NCI-H82 treated with DMSO at 0.1 percent for 48 hours (cell line): ENCODE measurements at regions not wholly inside any gene's neighbourhood (a gene's known extent, or its start where the extent isn't known, plus 50 kb on each side); places are given as distances from the start of the nearest gene placed in this dataset.

Experiments
- DNase-seq: peaks from one replicate; lab custom pipeline; 2025; ENCODE audit not compliant: unreplicated experiment; lab: John Stamatoyannopoulos, UW

DNA sequence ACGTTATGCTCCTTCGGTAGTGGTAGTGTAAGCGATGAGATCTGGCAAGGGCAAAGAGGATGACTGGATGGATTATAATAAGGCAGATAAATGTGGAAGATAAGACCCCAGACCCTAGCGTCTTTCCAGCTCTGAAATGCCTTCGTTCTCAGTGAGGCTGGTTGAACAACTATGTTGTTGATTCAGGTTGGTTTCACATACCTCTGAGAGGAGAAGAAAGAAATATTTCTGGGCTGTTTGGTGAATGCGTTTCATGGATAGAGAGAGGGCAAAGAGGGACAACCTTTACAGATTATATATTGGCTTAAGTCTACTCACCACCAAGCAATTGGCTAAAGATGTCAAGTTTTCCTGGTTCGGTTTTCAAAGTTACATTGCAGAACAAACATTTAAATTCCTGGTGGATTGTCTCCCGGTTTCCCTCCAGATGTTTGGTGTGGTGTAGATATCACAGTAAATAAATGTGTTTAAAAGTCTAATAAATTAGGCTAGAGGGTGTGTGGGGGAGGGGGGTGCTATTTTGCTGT lies 190.1 kb upstream of the GLI2 start:
- no peak for DNase-seq

DNA sequence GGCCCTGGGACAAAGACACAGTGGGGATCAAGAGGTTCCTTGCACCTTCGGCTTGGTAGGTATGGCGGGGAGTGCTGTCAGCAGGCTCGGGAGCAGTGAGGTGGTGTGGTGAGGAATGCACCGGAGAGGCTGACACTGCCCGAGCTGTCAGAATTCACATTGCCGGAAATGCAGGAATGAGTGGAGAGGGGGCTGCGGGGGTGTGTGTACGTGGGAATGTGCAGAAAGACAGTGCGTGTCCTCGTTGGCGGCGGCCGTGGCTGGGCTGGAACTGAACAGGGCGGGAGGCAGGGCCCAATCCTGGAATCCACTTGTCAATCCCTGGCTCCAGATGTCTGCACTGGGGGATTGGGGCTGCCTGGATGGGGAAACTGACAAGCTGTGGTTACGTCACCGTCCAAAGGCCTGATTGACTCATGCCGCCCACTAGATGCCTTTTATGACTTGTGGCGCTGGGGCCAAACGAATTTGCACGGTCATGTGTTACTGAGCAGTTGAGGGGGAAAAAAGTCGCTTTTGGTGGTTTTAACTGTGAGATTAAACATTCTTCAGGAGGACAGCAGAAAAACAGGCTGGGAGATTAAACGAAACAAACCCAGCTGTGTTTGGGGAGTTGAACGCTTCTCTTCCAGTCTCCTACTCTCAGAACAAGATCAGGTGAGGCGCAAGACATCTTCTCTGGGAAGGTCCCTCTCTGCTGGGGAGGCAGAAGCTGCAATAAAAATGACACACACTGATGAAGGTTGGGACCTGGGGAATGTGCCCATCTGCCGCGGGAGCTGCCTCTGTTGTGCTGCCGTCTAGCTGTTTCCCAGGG lies 189.4 kb upstream of the GLI2 start:
- no peak for DNase-seq

DNA sequence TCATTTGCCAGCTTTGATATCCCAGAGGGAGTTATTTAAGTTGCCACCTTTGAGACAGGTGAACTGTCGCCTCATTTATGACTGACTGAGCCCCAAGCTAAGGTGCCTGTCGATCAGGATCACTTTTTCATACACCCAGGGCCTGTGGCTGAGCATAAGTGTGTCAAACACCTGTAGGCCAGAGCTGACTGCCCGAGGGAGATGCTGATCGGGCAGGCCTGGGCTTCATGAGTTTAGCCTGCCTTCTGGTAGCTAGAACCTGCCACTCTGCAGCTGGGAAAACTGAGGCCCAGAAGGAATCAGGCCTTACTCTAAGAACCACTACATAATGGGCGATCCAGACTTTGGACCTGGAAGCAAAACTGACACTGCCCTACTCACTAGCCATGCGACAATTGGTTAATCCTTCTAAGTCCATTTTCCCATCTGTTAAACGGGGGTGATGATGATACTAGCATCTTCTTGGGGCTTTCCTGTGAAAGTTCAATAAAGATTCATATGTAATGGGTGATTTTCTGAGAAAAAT lies 188.7 kb upstream of the GLI2 start:
- DNase-seq = no peak

DNA sequence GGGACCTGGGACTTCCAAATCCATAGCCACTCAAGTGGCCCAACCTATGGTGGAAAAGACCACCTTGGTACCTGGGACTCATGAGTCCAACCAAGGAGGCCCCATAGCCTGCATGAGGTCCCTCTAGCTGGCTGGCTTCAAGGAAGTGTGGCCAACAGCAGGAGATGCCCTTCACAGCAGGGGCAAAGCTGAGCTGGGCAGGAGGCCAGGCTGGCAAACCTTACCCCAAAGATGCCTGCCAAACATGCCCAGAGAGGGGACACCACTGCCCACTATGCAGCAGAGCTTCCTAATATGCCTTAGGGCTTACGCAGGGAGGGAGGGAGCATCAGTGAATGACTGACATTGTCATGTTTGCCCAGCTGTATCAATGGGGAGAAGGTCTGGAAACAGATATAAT lies 188.0 kb upstream of the GLI2 start:
- no peak for DNase-seq

DNA sequence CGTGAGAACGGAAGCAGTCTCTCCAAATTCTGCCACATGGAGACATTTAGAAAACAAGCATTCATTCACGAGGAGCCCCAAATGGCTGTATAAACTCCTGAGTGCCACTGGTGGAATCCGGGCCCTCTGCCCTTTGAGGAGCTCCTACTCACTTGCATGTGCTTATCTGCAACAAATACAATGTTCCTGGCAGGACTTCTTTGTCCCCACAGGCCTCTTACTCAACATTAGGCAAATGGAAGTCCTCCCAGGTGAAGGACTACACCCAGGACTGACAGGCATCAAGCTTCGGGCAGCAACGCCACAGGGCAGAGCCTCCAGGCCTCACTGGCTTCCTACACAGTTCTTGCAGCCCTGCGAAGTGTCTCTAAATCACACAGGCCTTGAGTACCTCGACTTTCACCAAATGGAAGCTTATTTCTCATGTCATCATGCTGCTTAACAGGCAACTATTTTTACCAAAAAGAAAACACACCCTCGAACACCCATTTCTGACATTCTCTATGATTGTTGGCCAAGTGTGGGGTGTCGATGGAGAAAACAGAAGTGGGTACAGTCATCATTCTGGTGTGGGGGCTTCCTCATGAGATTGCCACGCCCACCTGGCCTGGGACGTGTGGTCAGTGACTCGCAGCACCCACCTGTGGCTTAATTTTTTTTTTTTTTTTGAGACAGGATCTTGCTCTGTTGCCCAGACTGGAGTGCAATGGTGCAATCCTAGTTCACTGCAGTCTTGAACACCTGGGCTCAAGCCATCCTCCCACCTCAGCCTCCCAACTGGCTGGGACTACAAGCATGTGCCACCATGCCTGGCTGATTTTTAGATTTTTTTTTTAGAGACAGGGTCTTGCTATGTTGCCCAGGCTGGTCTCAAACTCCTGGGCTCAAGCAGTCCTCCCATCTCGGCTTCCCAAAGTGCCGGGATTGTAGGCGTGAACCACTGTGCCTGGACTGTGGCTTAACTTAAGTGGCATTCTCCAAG lies 186.8 kb upstream of the GLI2 start:
- no peak for DNase-seq

DNA sequence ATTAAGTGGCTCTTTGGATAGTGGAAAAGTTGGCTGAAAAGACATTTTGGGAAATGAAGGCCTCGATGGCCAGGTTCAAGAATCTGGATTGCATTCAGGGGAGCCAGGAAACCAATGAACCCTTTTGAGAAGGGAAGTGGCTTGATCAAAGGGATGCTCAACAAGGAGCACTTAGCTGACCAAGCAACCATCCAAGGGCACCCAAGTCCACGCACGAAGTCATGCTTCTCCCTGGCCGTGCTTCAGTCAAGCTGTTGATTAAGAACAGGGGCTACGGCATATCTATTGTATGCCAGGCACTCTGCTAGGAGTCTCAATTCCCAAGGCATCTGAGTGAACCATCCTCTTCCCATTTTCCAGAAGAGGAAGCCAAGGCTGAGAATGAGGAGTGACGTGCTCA lies 185.8 kb upstream of the GLI2 start:
- no peak for DNase-seq

DNA sequence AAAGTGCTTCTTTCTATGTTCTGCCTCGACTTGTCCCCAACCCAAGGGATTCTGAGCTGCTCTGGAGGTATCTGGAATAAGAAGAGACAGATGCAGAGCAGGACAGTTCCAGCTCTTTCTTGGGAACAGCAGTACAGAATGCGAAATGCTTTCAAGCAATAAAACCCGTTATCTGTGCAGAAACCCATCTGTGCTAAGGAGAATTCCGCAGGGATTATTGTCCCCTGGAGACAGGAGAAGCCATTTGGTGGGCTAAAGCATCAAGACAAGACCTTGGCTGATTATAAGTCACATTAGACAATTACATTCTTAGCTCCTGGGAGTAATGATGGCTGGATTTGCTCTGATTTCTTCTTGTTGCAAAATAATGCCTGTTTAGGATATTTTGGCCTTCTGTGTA lies 185.4 kb upstream of the GLI2 start:
- peak; percentile 76 for DNase-seq

DNA sequence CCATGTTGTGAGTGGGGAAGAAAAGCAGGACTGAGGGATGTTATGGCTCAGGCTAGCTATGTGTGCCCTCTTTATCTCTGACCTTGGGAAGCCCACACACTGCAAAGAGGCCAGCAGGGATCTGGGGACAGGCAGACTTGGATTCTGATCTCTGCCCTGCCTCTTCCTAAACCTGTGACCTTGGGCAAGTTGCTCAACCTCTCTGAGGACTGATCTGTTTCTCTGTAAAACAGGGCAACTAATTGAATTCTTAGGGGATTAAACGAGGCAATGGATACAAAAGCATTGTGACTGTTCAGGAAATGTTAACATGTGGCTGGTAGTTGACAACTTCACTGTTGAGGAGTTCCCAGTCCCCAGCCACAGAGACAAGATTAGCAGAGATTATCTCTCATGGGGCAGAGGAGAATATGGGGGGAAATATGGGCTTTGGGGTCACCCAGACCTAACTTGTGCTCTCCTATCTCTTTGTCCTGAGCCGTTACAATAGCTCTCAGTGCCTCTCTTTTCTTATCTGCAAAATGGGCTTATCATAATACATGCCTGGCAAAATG lies 184.7 kb upstream of the GLI2 start:
- peak; percentile 47 for DNase-seq

DNA sequence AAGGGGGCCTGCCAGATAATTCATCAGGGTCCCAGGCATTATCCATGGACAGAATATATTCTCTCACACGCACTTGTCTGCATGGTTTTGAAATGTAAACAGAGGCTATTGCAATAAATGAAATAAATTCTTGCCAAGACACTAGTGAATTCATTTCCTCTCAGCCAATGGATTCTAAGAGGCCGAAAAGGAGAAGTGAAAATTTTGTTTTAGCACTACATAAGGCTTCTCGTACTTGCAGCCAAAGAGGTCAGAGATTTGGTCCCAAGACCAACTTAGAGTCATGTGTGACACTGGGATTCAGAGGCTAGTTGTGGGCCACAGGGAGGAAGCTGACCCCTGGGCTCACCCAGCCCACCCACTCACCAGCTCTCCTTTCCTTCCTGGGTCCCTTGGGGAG lies 184.1 kb upstream of the GLI2 start:
- no peak for DNase-seq

DNA sequence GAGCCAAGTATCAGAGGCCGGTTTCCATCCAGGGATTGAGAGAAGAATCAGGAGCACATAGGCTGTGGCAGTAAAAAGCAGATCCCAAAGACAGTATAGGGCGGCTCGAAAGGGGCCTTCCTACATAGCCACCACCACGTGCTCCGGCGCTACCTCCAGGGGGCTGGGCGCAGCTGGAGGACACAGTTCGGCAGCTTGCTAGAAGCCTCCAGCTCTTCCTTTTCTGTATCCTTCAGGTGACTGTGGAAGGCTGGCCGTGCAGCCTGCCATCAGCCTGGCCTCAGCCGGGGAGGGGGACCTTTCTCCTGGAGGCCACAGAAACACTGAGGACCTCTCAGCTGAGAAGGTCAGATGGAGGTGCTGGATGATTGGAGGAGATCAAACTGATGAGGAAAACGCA lies 183.6 kb upstream of the GLI2 start:
- no peak for DNase-seq

DNA sequence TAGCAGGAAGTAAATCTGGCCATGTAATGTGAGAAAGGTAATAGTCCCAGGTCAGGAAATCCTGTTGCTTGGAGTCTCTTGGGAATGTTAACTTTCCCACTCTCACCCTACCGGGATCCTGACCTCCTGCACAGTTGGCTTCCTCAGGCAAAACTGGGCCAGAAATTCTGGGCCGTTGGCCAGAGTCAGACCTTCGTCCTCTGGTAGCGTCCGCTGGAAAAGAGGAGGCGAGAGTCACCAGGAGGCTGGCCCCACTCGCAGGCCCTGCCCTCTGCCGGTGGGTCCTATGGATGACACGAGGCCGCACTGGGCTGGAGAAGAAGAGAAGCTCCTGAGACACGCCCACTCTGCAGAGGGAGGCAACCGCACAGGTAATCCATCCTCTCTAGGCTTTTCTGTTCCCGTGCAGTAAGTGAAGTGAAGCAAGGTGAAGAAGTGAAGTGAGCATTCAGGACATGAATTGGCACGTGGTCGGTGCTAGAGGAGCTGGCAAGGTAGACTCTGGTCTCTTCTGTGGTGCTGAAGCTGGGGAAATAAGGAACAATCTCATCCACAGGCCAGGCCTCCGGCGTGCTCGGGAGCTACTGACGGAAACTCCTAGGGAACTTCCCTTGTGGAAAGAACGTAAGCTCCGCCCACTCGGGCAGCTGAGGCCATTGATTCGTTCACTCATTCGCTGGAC lies 182.7 kb upstream of the GLI2 start:
- DNase-seq = peak; percentile 59

DNA sequence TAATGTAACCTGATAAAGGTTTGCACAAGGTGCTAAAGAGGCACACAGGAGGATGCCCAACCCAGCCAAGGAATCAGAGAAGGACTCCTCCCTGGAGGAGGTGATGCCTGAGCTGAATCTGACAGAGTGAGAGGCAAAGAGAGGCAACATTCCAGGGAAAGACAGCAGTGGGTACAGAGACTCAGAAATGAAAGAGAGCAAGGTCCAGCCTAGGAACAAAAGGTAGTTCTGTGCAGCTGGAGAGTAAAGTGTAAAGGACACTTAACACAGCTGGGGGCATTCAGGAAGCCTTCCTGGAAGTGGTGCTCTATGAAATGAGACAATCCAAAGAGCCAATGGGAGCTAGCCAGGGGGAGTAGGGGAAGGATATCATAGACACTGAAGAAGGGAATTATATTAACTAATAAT lies 181.0 kb upstream of the GLI2 start:
- no peak for DNase-seq

DNA sequence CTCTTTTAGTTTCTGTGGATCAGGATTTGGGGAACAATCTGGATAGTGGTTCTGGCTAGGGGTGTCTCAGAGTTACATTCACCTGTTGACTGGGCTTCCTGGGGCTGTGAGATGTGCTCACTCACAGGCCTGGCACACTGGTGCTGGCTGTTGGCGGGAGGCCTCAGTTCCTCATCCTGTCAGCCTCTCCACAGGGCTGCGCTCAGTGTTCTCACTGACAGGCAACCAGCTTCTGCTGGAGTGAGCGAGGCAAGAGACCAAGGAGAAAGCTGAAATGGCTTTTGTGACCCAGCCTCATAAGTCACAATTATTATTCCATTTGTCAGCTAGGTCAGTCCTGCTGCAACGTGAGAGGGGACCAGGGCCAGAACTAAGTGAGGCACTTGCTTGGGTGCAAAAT lies 180.6 kb upstream of the GLI2 start:
- DNase-seq = no peak

DNA sequence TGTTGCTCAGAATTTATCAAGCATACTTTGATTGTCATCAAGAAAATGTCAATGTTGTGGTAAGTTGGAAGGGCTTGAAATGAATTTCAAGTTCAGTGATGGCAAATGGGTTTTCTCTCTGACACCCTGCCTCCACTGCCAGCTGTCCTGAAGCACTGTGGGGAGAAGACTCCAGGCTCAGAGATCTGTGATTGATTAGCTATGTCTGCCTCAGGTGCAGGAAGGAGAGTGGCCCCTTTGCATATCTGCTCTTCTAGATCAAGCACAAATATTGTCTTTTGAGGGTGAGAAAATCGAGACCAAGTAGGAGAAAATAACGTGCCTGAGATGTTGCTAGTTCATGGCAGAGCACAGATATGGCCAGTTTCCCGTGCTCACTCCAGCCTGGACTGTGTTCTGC lies 178.8 kb upstream of the GLI2 start:
- DNase-seq = no peak

DNA sequence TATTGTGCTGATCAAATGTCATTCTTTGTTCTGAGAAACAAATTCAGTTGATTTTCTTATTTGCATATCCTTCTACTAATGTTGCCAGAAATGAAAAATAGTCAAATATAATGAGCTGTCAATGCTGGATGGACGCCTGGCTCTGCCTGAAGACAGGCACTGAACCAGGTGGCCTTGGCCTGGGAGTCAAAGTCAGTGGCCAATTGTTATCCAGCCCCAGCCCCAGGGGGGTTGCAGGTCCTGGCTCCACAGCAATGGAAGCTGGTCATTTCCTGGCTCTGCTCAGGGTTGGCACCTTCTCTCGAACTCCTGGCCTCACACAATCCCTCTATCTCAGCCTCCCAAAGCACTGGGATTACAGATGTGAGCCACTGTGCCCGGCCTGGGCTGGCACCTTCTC lies 176.8 kb upstream of the GLI2 start:
- DNase-seq = no peak

DNA sequence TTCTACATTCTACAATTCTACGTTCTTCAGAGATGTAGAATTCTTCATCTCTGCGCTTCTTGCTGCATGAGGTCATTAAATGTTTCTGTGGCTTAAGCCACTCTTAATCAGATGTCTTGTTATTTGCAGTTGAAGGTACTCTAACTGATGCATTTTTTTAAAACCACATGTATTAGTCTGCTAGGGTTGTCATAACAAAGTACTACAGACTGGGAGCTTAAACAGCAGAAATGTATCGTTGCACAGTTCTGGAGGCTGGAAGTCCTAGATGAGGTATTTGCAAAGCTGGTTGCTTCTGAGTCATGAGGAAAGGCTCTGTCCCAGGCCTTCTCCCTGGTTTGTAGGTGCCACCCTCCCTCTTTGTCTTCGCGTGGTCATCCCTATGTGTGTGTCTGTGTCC lies 176.3 kb upstream of the GLI2 start:
- no peak for DNase-seq

DNA sequence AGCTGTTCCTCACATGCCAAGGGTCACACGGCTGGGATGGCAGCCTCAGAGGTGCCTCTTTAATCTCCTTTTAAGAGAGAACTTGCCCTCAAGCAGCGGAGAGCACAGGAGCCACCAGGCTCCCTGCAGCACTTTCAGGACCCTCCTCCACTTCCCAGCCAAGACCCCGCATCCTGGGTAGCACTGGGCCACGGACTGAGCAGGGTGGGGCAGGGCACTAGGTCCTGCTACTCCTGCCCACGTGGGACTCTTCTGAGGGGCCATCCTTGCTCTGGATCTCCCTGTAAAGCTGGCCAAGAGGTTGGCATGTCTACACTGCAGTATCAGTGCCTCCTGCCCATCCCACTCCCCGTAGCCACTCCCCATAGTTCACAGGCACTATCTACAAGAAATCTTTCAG lies 175.3 kb upstream of the GLI2 start:
- no peak for DNase-seq

DNA sequence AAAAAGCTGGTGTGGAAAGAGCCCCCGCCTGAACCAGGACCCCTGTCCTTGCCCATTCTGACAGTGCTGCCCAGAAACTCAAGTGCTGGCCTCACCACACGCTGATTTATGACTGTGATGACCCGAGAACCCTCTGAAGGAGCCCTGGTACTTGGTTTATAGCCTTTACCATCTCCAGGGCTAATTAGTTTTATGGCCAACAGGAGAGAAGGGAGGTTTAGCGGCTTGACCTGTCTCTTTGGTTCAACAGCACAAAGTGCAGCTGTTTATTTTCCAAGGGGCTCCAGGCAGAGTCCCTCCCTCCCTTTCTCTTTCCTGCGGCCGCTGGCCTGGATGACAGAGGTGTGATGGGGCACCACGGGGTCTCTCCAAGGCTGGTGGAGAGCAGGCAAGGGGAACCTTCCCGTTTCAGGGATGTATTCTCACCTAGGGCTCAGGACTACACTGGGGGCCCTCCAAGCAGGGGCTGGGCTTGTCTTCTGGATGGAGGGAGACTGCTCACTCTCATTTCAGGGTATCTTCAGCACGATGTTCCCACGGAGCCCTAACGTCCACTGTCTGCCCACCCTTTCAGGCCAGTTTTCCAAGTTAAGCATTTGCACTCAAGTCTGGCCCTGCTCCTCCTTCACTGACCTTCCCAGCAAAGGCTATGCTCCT lies 174.2 kb upstream of the GLI2 start:
- no peak for DNase-seq

DNA sequence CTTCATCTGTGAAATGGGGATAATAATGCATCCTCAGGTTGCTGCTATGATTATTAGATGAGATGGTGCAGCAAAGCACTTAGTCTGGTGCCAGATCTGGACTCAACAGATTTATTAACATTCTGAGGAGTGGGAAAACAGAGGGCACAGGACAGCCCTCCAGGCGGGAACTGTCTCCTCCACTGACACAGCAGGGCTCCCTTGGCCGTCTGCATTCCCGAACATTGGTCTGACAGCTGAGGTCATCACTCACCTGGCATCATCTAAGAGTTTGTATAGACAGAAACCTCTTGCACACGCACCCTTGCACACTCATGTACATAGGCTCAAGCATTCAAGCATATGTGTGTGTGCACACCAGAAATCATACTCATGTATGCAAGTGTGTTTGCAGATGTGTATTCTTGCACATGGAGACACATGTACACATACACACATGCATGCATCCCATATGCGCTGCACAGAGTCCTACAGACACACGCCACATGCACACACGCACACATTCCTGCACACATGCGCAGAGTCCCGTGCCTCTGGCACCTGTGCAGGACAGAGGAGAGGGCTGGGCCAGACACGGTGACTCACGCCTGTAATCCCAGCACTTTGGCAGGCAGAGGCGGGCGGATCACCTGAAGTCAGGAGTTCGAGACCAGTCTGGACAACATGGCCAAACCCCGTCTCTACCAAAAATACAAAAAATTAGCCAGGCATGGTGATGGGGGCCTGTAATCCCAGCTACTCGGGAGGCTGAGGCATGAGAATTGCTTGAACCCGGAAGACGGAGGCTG lies 173.3 kb upstream of the GLI2 start:
- no peak for DNase-seq

DNA sequence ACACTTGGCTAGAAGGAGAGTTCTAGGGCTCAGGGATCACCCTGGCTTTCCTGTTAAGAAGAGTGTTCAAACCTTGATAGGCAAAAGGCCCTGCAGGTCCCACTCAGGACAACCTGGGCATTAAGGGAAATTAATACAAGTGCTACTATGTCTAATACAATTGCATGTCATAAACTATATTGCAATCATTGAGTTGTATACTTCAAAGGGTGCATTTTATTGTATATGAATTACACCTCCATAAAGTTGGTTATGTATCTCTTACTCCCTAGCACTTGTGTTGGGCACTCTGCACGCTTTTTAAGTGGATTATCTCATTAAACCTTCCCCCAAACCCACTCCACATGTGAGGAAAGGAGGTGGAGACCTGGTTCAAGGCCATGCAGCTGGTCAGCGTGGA lies 172.1 kb upstream of the GLI2 start:
- no peak for DNase-seq
